Left ventricle myocardium inferior (tissue), 1 donor: ENCODE measurements at regions not wholly inside any gene's neighbourhood (a gene's known extent, or its start where the extent isn't known, plus 50 kb on each side); places are given as distances from the start of the nearest gene placed in this dataset.
A peak's percentile ranks its signal among the peaks of the same experiment; 100 is the strongest.

Experiments
- DNase-seq: peaks from one replicate; pipeline ENCODE4 v3.0.0-alpha.2; 2020
- H3K27ac ChIP-seq: fragments of 200-600 bp; replicated peaks from 2 replicates; pipeline ENCODE4 v1.8.0; 2021
- H3K27me3 ChIP-seq: fragments of 200-600 bp; 2 replicates; pipeline ENCODE4 v1.8.0; 2021; ENCODE audit warnings: low read depth
- H3K36me3 ChIP-seq: fragments of 200-600 bp; 2 replicates; pipeline ENCODE4 v1.8.0; 2021
- H3K4me1 ChIP-seq: fragments of 200-600 bp; 2 replicates; pipeline ENCODE4 v1.8.0; 2021
- H3K4me3 ChIP-seq: fragments of 200-600 bp; 2 replicates; pipeline ENCODE4 v1.8.0; 2021; ENCODE audit warnings: mild to moderate bottlenecking, moderate library complexity
- H3K9me3 ChIP-seq: fragments of 200-600 bp; replicated peaks from 2 replicates; pipeline ENCODE4 v1.8.0; 2021
- intact Hi-C: fragments of 100-400 bp; cut with micrococcal nuclease; formaldehyde crosslinking; loops from one replicate; pipeline ENCODE4 v1.11.0; 2022
- TF ChIP-seq, protein P1 (sequence below): fragments of 200-600 bp; IDR thresholded peaks from 2 replicates; pipeline ENCODE4 v1.8.0; 2021; ENCODE audit warnings: antibody characterized with exemption, mild to moderate bottlenecking, borderline replicate concordance
- donor health status: DM: no; HTN: yes; CAD: no; lungs with severe emphysema.

DNA sequence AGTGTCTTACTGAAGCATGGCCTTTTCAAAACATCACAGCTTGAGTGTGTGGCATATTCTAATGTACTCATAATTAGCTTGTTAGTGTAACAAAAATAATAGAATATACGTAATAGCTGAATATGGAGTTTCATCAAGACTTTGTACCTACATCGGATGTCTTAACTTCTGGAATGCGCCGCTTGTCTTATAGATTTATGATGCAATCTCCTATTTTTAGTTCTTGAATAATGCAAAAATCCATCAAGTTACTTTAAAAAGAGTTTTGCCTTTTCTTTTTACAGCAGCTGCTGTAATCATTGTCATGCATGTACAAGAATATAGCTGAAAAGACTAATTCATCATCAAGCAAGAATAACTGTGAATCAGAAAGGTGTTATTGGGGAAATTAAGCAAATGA lies 140.7 kb upstream of the SCN7A start:
- no peak overlapping the region for H3K27ac ChIP-seq
- intact Hi-C loops: no loop called here
- H3K9me3 ChIP-seq: peaks cover 27% of the 10 kb centered on the region
- DNase-seq: no peak
- H3K4me1 ChIP-seq: no peaks in the 10 kb centered on the region
- H3K4me3 ChIP-seq: no peak overlapping the region
- TF ChIP-seq, protein P1, sequence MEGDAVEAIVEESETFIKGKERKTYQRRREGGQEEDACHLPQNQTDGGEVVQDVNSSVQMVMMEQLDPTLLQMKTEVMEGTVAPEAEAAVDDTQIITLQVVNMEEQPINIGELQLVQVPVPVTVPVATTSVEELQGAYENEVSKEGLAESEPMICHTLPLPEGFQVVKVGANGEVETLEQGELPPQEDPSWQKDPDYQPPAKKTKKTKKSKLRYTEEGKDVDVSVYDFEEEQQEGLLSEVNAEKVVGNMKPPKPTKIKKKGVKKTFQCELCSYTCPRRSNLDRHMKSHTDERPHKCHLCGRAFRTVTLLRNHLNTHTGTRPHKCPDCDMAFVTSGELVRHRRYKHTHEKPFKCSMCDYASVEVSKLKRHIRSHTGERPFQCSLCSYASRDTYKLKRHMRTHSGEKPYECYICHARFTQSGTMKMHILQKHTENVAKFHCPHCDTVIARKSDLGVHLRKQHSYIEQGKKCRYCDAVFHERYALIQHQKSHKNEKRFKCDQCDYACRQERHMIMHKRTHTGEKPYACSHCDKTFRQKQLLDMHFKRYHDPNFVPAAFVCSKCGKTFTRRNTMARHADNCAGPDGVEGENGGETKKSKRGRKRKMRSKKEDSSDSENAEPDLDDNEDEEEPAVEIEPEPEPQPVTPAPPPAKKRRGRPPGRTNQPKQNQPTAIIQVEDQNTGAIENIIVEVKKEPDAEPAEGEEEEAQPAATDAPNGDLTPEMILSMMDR: no peak
- no peaks in the 10 kb centered on the region for H3K27me3 ChIP-seq
- no peaks in the 10 kb centered on the region for H3K36me3 ChIP-seq

- Histone ChIP-seq H3K27me3 (no peaks in the 10 kb centered on the region), H3K4me3 (no peak overlapping the region), H3K27ac (no peak overlapping the region), H3K36me3 (no peaks in the 10 kb centered on the region), H3K9me3 (peaks cover 27% of the 10 kb centered on the region), H3K4me1 (no peaks in the 10 kb centered on the region)
- TF ChIP-seq, protein P1: no peak
- intact Hi-C loops: no loop called here
- DNase-seq: no peak
These were observed 138.6 kb upstream of the SCN7A start for GRCh38 chr2:166632616-166633015.

DNA sequence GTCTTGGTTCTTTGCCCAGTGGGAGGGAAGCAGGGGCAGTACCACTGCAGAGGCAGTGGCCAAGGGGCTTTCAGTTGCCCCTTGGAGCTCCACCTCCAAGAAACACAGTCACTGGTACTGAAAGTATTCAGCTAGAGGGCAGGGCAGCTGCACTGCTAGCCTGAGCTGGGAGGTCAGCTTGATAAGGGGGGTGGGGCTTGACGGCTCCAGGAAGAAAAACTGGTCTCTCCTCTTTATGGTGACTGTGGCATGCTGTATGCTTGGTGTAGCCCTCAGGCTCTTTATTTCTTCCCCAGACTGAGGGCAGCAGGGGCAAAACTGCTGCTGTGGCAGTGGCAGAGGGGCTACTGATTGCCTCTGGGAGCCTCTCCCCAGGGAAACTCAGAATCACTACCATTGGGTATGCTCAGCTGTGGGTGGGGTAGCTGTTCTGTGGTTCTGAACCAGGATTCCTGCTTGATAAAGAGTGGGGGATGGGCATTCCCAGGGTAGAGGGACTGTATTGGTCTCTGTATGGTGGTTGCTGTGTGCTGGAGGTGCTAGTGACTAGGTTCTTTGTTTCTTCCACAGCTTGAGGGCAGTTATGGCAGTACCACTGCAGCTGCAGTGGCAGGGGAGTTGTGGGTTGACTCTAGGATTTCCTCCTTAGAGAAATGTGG lies 134.6 kb upstream of the SCN7A start:
- Histone ChIP-seq H3K27ac (no peak overlapping the region), H3K36me3 (no peaks in the 10 kb centered on the region), H3K9me3 (peaks cover 40% of the 10 kb centered on the region), H3K27me3 (no peaks in the 10 kb centered on the region), H3K4me3 (no peak overlapping the region), H3K4me1 (no peaks in the 10 kb centered on the region)
- DNase-seq: no peak
- TF ChIP-seq, protein P1: no peak
- intact Hi-C loops: no loop called here

DNA sequence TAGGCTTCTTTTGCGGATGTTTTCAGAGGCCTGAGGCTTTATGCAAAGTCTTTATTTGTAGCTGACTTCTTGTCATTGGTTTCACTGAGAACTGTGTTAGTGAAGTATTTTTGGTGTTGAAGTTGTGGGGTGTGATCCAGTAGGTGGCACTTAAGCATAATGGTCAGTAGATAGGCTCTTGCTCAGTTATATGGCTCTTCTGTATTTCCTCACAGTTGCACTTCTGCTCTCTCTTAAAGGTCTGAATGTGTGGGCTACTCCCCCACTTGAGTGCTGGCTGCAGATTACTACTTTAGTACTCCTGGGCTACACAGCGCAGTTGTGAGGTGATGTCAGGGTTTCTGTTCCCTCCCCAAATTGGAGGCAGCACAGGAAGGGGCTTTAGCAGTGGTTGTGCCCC lies 133.8 kb upstream of the SCN7A start:
- TF ChIP-seq, protein P1: peak; percentile 45
- H3K27me3 ChIP-seq: no peaks in the 10 kb centered on the region
- intact Hi-C loops: no loop called here

GRCh38 chr2:166625670-166626069 lies 131.6 kb upstream of the SCN7A start:
- no peak overlapping the region for H3K4me3 ChIP-seq
- no peaks in the 10 kb centered on the region for H3K36me3 ChIP-seq
- intact Hi-C loops: no loop called here
- no peaks in the 10 kb centered on the region for H3K27me3 ChIP-seq
- no peaks in the 10 kb centered on the region for H3K4me1 ChIP-seq
- peaks cover 19% of the 10 kb centered on the region for H3K9me3 ChIP-seq
- H3K27ac ChIP-seq: no peak overlapping the region
- DNase-seq: no peak
- TF ChIP-seq, protein P1: no peak

More for the DNA sequence above, 133.8 kb upstream of the SCN7A start:
- H3K36me3 ChIP-seq: no peaks in the 10 kb centered on the region
- no peak overlapping the region for H3K4me3 ChIP-seq
- H3K9me3 ChIP-seq: peaks cover 40% of the 10 kb centered on the region
- H3K27ac ChIP-seq: no peak overlapping the region
- no peaks in the 10 kb centered on the region for H3K4me1 ChIP-seq
- no peak for DNase-seq
